NCI-H1105 (cell line): ENCODE measurements at regions not wholly inside any gene's neighbourhood (a gene's known extent, or its start where the extent isn't known, plus 50 kb on each side); places are given as distances from the start of the nearest gene placed in this dataset.
"Not testable (repeated sequence)": the region's sequence is repeated elsewhere in the genome, so short reads cannot be mapped to it uniquely, and the experiment has no call there.

Source experiments
- DNase-seq: peaks from one replicate; lab custom pipeline; 2025; lab: John Stamatoyannopoulos, UW

GRCh38 chr6:21772477-21772876 lies 178.9 kb downstream of the SOX4 start:
- no peak for DNase-seq

- DNase-seq, result peak; percentile 54
These were observed 179.5 kb downstream of the SOX4 start for GRCh38 chr6:21772884-21773575.

- no peak for DNase-seq
These were observed 180.0 kb downstream of the SOX4 start for GRCh38 chr6:21773576-21773968.

GRCh38 chr6:21777846-21778245 lies 184.3 kb downstream of the SOX4 start:
- no peak for DNase-seq

- DNase-seq, result no peak
These were observed 186.6 kb downstream of the SOX4 start for GRCh38 chr6:21780141-21780540.

- no peak for DNase-seq
These were observed 187.1 kb downstream of the SOX4 start for GRCh38 chr6:21780679-21781078.

DNA sequence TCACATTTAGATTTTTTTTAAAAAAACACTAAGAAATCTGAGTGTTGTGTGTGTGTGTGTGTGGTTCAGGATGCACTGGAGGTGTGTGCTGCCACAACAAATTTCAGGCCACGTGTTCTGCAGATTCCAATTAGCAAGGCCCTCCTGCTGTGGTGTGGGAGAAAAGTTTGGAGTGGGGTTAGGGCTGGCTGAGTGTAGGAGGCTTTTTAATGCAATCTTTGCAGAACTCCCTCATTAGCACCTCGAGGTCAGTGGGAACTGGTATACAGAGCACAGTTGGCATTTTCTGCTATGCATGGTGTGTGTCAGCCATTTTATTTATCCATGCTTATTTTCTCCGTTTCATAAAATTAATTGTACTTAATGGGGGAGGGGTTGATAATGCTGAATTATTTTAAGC lies 187.6 kb downstream of the SOX4 start:
- no peak for DNase-seq

DNA sequence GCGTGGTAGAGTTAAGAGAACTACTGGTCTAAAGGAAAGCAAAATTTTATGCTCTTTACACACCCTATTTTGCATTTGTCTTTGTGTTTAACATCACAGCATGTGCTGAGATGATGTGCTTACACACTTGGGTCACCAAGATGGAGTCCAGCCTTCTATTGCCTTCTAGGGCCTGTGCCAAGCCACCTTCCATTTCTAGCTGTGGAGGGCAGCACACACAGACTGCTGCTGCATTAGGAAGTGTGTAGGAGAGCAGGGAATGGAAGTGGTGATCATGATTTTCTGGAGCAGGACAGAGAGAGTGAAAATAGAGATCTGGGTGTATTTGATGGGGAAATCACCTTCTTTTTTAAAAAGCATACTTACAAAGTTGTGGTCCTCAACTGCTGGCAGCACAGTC lies 191.6 kb downstream of the SOX4 start:
- no peak for DNase-seq

GRCh38 chr6:21791056-21791455 lies 197.5 kb downstream of the SOX4 start:
- DNase-seq, result no peak

- no peak for DNase-seq
These were observed 198.0 kb downstream of the SOX4 start for GRCh38 chr6:21791581-21791980.

DNA sequence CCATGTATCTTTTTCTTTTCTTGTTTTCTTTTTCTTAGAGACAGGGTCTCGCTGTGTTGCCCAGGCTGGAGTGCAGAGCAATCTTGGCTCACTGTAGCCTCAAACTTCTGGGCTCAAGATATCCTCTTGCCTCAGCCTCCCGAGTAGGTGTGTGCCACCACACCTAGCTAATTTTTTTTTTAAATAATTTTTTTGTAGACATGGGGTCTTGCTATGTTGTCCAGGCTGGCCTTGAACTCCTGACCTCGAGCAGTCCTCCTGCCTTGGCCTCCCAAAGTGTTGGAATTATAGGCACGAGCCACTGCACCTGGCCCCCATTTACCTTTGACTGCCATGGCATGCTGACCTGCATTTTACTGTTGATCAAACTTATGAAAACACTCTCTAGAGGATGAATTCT lies 198.6 kb downstream of the SOX4 start:
- no peak for DNase-seq

GRCh38 chr6:21796979-21797378 lies 203.4 kb downstream of the SOX4 start:
- DNase-seq, result not testable (repeated sequence)

GRCh38 chr6:21798468-21798867 lies 204.9 kb downstream of the SOX4 start:
- no peak for DNase-seq

DNA sequence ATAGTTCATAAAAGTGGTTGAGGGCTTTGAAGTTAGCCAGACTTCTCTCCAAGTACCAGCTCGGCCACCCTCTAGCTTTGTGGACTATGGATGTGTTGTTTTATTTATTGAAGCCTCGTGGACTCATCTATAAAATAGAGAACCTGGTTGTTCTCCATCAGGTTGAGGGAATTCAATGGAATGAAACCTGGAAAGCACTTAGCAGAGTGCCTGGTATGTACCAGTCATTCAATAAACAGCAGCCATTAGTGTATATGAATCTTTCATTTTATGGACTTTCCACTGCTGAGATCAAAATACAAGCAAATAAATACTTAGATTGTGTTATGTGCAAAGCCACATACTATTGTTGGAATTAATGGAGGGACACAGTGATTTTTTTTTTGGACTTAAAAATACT lies 206.8 kb downstream of the SOX4 start:
- no peak for DNase-seq

DNA sequence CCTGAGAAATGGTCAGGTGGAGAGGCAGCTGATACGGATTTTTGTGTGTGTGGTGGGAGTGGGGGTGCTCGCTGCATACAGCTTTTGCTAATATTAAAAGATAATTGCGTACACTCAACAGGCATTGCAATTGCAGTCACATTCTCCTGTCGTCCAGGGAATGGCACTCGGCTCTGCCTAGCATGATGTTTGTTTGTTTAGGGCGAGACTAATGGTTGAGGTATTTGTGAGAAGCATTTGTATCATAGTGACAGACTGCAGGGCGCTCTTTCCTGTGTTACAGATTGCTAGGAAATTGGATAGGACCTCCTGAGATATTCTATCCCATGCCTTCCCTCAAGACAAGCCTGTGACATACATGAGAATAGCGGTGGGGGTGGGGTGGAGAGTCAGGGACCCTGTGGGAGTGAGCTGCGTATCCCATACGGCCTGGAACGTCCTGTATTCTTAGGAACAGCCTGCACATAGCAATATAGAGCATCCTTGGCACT lies 207.4 kb downstream of the SOX4 start:
- DNase-seq, result peak; percentile 84

- DNase-seq, result no peak
These were observed 208.1 kb downstream of the SOX4 start for GRCh38 chr6:21801446-21802174.

DNA sequence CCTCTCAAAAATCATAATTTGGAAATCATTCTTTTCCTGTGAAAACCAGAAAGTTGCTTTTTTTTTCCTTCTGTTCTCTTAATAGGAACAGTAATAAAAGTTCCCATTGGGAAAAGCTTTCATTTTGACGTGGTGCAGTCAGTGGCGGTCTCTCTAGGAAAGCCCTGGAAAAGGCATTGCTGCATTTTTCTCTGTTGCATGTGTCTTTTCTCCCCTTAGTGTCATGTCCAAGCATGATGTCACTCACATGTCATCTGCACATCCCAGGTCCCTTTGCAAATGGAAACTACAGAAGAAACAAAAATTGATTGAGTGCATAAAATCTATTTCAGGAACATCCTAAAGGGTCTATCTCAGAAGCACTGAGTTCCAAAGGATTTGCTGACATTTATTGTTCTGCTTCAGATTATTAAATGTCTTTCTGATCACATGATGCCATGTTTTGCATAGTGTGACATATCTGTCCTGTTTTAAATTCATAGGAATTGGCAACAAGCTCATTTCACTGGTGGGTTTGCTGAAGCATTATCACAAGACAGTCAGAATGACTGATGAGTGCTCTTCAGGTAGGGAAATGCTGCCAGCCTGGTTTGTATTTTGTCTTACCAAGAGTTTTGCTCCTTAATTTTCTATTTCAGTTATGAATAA lies 208.7 kb downstream of the SOX4 start:
- no peak for DNase-seq

- DNase-seq, result no peak
These were observed 211.5 kb downstream of the SOX4 start for GRCh38 chr6:21804941-21805610.

DNA sequence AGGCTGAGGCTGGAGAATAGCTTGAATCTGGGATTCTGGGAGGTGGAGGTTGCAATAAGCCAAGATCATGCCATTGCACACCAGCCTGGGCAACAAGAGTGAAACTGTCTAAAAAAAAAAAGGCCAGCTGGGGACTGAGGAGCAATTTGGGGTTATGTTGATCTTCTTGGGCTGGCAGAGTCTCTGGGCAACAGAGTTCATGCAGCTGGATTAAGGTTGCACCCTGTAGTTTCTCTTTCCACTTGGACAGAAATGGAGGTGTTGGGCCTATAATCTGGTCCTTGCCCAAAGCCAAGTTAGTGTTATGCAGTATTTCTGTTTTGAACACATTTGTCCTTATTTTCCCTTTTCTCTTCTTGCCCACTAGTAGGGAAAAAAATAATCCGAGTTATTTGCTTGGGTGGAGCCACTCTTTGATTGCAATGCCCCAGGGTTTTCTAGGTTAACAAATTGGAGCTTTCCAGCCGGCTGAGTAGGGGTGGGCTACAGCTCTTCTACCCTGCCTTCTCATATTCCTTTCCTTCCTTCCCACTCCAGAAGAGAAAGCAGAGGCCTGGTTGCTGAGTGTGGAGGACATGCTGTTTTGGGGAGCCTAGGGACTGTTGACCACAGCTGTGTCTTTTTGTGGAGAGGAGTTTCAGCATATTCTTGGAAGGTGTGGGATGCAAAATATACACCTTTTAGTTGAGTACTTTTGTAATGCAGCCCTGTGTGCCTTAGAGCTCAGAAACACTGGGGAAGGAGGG lies 213.9 kb downstream of the SOX4 start:
- DNase-seq, result no peak

- DNase-seq, result no peak
These were observed 214.5 kb downstream of the SOX4 start for GRCh38 chr6:21808045-21808470.

- DNase-seq, result peak; percentile 77
These were observed 215.1 kb downstream of the SOX4 start for GRCh38 chr6:21808551-21809242.
